ENCODE measurements at regions not wholly inside any gene's neighbourhood (a gene's known extent, or its start where the extent isn't known, plus 50 kb on each side); places are given as distances from the start of the nearest gene placed in this dataset.
A peak's percentile ranks its signal among the peaks of the same experiment; 100 is the strongest.

DNA sequence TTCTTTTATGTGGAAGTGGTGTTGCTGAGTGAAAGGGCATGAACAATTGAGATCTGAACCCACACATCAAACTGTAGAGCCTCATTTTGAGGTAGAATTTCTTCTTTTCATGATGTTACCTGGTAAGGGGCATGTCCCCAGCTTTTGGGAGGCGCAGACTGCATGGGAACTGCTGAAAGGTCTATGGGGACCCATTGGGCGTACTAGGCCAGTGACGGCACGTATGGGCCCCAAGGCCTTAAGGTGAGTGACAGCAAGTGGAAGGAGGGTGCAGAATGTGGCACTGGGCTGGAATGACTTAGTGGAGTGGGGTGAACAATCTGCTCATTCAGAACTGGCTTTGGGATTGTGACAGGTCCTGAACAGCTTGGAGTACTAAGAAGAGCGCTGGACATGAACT is 123.6 kb upstream of the RGMA start:
- DNase-seq, result no peak

DNA sequence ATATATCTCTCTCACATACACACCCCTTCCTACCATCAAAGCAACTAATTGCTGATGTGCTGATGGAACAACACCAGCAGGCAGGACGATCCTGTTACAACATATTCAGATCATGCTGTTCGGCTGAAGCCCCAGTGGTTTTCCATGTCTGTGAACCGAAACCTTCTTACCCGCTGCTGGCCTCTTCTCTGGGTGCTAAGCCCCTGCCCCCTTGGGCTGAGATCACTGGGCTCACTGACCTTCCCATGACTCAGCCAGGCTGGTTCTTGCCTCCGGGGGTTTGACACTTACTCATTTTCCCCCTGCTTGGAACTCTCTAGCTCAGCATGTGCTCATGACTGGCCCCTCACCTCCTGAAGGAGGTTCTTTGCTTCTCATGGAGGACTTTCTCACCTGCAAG is 122.0 kb upstream of the RGMA start:
- peak; percentile 8 for DNase-seq

DNA sequence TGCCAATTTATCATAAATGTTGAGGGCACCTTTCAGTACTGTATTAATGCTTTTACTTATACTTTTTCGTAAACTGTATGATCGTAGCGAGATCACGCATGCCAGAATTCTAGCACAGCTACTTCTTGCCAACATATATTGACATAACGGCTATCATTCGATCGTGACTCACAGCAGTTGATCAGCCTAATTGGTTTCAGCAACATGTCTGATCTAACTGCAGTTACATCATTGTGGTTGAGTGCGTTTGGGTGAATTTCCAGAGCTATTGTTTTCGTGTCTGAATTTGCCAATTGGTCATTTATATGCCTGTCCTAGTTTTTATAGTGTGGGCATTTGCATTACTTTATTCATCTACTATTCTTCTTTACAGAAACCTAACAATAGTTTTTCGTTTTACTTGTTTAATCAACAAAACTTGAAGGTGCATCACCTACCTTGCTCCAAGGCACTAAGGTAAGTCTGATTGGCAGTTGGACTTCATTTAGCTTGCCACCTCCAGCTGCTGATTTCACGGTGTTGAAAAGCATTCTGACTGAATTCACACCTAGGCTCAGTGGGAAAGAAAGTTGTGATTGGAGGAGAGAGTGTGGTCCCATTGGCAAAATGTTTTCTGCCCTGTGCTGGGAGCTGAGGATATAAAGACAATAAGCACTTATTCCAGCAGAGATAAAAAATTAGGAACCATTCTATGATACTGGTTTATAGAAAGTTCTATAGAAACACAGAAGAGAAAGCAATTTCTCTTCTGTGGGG is 120.9 kb upstream of the RGMA start:
- DNase-seq, result no peak

DNA sequence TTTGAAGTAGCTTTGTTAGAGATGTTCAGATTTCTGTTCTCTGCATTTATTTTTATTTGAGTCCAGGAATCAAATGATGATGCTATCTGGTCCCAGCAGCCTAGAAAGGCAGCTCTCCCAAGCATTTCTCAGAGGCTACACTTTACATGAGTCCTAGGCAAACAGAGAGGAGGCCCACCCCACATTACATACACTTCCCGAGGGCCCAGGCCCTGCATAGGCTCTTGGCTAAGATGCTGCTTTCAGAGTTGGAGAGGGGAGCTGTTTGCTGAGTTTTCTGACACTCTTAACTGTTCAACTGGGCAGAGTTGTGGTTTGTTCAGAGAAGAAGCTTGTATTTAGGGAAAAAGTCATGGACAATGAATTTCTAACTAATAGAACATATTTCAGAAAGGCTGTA is 117.9 kb upstream of the RGMA start:
- DNase-seq, result no peak

DNA sequence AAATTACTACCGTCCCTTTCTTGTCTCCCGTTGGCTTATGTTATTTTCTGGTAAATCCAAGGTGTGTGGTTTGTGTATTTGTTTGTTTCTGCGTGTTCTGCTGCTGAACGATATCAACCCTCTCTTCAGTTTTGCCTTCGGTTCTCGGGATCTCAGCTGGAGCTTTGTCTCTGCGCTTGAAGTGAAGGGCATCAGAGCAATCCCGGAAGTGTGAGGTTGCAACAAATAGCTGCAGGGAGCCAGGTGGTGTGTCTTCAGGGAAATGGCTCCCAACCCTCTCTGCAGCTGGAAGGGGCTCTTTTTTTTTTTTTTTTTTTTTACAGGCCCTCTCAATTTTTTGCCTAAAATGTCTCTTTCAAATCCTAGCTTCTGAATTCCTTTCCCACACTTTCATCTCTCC is 116.4 kb upstream of the RGMA start:
- no peak for DNase-seq

DNA sequence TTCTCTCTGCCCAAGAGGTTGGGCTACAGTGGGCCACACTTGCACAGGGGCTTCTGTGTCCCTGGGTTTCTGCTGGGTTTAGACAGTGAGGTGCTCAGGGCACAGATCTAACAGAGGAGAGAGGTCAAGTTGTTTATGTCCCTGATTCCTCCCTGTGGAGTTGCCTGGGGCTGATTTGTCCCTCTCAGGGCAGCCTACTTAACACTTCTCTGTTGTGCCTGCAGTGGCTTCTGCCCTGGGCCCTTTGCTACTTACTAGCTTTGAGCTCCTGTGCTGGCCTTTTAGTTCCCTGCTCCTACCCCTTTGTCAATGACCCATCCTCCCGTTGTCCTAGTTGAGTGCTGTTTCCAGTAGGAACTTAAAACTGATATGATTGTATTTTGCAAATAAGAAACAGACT is 114.0 kb upstream of the RGMA start:
- DNase-seq, result no peak

DNA sequence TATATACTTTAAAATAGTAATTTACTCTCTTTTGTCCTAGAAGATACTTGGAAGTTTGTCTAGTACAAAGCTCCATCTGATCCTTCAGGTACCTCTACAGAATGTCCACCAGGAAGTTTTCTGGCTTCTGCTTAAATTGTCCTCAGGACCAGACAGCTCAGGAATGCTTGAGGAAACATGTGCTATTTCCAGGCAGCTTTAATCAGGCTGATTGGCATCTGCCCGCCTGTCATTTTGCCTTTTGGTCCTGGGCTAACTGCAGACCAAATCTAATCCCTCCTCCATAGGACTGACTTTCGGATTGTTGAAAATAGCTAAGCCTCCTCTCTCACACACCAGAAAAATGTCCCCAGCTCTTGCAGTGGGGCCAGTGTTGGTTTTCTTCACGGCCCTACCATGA is 113.4 kb upstream of the RGMA start:
- DNase-seq, result no peak

DNA sequence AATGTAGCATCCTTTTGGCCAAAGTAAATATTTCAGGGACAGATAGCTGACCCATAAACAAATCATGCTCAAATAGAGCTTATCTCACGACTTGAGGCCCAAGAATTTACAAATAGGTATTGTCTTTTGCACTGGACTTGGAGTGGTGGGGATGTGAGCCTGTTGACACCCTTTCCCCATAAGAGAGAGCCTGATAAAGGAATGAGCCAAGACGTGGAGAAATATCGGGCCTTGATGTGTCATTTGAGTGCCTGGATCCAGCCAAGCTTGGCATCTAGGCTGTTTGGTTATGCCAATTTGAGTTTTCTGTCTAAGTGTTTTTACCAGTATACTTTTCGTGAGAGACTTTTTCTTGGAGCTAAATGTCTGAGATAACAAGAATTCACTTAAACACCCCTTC is 112.9 kb upstream of the RGMA start:
- DNase-seq, result no peak

DNA sequence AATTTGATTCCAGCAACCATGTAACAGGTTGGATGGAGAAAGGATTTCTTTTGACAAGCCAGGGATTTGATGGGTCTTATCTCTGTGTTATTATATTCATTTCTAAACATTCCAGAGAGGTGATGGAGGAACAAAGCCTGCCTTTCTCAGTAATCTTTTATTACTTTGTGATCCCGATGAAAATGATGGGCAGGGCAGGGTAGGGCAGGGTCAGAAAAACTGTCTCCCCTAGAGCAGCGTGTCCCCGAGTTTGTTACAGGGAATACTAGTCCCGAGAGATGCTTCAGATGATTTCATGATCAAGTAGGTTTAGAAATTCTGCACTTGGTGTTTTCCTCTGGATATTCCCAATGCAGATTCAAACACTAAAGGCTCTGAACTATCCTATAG is 111.8 kb upstream of the RGMA start:
- no peak for DNase-seq

DNA sequence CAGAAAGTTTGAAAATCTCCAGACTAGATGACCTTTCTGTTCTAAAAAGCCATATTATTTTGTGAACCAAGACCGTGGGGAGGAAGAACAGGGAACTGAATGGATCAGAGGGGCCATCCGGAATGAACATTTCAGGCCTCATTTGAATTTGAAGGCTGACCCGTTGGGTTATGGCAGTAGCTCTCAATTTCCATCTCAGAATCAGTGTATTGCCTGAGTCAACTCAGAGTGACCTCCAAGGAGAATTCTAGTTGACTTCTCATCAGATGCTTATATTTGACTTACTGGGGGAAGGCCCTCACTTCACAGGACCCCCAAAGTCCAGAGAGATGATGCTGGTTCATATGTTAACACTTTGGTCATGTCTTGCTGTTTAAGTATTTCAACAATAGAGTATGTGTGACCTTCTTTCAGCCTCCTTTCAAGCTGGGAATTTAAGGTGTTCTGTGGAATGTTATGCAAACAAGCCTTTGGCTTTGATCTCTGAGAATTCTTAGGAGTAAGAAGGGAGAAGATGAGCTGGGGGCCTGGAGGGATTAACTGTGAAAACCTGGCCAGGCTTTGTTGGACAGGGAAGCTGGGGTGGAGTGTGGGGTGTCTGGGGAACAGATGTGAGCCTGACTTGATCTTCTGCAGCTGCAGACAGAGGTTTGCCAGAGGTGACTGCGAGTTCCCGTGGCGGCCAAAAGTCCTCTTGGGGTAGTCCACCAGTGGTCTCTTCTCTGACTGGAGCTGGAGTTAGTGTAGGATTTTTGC is 111.2 kb upstream of the RGMA start:
- no peak for DNase-seq

DNA sequence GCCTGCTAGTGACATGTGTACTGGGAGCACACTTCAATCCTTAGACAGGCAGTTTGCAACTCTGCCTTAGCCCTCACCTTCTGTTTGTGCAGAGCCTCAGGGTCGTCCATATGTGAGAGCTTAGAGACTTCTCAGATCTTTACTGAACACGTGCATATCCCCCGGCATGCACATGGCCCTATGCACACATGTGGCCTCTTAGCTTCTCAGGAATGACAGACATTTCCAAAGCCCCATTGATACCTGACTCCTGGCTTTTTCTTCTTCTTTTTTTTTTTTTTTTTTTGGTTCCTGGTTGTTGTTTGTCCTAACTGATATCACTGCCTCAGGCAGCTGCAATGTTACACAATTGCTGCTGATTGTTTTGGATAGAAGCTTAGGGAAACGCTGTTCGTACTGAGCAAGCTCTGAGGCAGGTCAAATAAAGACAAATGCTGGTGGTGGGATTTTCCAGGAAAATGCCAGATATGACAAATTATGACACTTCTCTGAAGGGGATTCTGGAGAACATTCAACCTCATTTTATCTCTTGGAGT is 107.2 kb upstream of the RGMA start:
- no peak for DNase-seq

DNA sequence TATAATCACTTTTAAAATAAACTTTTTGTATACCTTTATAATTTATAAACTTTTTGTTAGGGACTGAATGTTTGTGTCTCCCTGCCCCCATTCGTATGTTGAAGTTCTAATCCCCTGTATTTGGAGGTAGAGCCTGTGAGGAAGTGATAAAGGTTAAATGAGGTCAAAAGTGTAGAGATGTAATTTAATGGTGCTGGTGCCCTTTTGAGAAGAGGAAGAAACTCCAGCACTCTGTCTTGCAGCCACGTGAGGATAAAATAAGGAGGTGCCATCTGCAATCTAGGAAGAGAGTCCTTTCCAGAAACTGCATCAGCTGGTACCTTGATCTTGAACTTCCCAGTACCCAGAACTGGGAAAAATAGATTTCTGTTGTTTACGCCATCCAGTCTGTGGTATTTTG is 106.1 kb upstream of the RGMA start:
- no peak for DNase-seq

DNA sequence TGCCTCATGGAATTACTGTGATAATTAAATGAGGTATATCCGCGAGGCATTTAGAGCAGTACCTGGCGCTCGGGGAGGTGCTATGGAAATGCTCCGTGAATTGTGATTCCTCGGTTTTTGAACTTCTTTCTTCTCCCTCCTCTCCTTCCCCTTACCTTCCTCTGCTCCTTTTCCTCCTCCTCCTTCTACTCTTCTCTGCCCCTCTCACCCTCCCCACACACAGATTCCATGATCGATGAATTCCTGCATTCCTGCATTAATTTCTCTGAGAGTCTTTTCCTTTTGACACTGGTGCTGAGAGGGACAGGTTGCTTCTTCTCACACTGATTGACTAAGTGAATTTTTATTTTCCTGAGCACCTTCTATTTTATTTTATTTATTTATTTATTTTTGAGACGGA is 101.2 kb upstream of the RGMA start:
- DNase-seq, result no peak

DNA sequence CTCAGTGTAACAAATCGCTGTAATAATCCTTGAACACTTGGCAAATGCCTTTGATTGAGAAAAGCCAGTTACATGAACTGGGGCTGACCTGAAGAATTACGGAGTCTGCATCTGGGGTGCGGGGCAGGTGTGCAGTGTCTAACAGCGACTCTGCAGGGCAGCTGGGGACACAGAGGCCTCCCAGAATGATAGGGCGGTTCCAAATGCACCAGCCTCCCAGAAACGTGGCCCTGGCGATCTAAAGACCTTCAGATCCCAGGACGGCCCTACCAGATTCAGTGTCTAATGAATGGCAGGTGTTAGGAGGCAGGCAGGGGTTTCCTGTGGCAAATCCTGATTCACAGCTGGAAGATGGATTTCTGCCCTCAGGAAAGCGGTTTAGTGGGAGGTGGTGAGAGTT is 100.5 kb upstream of the RGMA start:
- no peak for DNase-seq

DNA sequence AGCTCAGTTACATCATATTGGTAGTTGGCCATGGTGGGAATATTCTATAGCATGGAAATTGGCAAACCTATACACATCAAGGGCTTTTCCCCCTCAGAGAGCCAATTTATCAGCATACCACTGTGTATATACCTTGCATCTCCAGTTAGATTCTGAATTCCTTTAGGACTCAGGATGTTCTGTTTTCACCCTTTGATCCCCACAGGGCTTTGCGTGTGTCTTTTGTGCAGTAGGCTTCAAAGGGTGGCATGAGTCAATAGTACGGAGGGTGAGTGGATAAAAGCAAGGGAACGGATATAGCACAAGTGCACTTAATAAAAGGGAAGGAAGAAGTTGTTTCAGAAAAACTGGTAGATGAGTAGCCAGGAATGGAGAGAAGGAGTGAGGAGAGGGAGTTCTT is 99.2 kb upstream of the RGMA start:
- no peak for DNase-seq

DNA sequence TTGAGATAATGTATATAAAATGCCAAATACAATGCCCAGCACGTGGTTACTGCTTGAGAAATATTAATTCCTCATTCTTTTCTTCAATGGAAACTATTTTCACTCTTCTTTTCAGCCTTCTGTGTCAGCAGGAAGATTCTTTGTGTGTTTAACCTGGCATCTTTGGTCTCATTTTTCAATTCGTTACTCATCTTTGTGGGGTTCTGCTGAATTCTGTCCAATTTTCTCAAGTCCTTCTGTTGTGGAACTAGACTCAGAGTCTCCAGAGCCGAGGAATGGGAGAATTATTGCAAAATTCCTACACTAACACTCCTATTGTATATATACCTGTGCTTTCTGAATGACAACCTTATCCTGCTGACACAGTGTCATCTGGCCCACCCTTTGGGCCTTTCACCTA is 96.8 kb upstream of the RGMA start:
- no peak for DNase-seq

DNA sequence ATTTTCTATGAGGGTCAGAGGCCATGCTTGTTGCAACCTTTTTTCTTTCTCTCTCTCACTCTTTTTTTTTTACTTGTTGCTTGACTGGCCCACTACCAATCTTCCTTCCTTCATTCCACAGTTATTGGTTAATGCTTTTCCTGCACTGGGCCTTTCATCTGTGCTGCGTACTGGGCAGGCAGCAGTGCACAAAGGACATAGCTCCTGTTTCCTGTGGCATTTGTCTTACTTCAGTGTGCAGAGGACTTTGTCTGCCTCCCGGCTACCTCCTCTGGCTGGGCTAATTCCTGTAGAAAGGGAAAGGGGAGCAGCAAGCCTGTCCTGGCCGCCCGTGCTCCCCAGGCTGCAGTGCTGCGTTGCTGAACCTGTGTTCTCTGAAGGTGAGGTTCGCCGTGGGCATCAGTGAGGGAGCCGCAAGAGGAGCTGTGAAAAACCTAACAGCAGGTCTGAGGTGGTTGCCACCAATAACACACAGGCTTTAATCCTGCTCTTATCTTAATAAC is 93.7 kb upstream of the RGMA start:
- no peak for DNase-seq

DNA sequence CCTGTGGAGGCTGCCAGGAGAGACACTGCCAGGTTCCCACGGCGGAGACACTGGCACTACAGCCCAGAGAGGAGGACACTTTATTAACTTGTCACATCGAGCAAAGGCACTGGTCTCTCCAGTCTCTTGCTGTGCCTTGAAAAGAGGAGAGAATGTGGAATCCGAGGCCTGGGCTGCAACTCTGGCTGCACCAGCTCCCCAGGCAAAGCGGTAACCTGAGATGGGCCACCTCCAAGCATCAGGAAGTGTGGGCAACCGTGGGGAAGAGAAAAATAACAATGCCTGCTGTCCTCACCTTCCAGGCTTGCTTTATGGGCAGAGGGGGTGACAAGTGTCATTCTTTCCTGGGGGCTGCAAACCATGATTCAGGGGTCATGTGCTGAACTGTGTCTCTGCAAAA is 91.6 kb upstream of the RGMA start:
- DNase-seq, result no peak

DNA sequence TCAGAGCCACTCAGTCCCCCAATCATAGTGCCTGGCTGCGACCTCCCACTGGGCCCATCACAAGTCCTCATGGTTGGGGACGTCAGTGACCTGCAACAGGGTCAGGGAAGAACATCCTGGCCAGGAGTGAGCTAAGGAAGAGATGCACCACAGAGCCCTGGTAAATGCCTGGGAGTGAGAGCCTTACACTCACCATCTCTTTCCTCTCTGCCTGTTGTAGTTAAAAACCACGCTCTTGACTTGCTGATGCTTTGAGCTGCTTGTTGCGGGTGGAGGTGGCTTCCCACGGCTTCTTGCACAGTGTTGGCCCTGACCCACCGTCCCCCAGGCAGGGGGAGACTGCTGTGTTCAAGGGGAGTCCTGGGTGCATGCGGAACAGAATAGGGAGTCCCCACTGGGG is 91.1 kb upstream of the RGMA start:
- no peak for DNase-seq

DNA sequence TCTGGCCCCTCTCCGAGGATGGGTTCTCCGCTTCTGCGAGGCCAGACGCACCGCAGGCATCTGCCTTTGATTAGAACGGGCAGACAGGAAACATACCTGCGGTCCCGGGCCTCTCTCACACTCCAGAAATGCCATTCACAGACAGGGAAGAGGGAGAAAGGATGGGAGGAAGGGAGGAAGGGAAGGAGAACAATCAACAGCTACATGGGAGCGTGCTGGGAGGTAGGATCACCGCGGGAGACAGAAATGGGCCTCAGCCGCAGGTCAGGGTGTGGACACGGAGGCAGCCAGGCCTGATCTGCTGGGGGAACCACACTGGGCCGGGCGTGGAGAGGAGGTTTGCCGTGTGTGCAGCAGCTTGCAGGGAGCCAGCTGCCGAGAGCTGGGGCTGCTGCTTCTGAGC is 90.7 kb upstream of the RGMA start:
- DNase-seq, result no peak

DNA sequence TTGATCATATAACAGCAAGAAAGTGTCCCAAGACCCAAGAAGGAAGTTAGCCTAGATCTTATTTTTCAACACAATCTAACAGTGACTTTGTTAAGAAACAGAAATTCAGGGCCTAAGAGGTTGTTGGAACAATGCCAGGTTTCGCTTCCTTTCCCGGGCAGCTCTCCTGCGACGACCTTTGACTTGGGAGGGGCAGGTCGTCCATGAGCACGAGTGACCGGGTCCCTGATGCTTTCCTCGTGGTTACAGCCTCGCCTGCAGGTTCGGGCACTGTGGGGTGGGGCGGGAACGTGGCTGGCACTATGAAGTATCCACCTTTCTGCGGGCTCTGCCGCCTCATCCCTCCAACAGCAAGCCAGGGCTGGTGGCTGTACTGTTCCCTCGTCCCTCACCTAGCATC is 90.1 kb upstream of the RGMA start:
- DNase-seq, result no peak

DNA sequence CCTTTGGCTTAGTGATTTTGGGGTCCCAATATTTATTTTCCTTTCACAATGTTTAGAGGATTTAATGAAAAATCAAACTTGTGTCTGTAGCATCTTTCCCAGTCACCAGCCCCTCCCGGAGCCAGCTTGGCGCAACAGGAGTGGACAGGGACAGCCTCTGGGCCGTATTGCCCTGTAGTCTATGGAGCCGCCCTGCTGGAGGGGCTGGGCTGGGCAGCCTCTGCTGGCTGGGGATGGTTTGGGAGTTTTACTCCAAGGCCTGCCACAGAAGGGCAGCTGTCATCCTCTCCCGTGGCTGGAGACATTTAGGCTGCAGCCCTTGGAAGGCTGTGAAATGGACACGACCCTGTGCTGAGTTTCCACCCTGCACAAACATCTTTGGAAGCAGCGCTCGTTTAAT is 89.4 kb upstream of the RGMA start:
- DNase-seq, result no peak

DNA sequence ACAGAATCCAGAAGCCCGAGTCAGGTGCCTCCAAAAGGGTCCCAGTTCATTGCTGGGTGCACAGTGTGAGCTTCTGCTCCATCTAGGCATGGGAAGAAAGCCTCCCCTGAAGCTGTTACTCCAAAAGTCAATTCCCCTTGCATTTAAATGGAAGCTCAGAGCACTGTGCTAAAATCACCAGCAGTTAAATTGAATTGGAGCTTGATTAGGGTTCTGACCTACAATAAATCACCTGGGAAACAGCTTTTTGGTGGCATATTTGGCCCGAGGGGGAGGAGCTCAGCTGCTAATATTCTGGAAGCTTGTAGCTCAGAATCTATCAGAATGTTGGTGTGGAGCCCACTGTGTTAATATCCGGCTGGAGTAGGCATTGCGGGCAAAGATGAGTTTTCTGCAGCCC is 87.1 kb upstream of the RGMA start:
- DNase-seq, result no peak

DNA sequence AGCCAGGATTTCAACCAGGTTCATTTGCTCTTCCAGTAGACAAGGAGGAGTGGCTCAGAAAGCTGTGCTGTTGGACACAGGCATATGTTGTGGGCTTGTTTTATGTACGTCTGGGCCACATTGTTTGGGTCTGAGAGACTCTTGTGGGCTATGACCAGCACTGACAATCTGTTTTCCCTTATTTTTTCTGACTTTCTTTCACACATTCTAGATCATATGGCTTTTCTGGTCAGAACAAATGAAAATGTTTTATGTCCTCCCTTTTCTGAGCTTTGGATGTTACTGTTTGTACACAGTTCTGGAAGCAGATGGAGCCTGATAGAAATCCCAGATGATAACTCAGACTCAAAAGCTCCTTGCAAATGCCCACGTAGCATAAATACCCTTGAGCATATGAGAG is 85.8 kb upstream of the RGMA start:
- DNase-seq, result no peak

DNA sequence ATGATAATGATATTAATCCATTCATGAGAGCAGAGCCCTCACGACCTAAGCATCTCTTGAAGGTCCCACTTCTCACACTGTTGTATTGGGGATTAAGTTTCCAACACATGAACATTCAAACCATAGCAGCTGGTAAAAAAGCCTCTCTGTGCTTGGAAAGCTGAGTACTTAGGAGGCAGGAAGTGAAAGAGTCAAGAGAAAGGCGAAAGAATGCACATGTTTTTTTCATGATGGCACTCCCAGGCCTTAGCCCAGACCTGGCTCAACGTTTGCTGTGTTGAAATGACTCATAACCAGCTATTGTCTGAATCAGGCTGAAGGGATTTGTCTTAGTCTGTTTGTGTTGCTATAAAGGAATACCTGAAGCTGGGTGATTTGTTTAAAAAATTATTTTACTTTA is 84.4 kb upstream of the RGMA start:
- peak; percentile 37 for DNase-seq
